GM21526 (cell line): ENCODE measurements at regions not wholly inside any gene's neighbourhood (a gene's known extent, or its start where the extent isn't known, plus 50 kb on each side); places are given as distances from the start of the nearest gene placed in this dataset.
"Not testable (repeated sequence)": the region's sequence is repeated elsewhere in the genome, so short reads cannot be mapped to it uniquely, and the experiment has no call there.

Experiments
- ATAC-seq: cut with Tn5 transposase; IDR thresholded peaks from one replicate; pipeline ENCODE4 v1.9.1; 2021; ENCODE audit warnings: moderate library complexity; ENCODE audit not compliant: unreplicated experiment, low FRiP score

DNA sequence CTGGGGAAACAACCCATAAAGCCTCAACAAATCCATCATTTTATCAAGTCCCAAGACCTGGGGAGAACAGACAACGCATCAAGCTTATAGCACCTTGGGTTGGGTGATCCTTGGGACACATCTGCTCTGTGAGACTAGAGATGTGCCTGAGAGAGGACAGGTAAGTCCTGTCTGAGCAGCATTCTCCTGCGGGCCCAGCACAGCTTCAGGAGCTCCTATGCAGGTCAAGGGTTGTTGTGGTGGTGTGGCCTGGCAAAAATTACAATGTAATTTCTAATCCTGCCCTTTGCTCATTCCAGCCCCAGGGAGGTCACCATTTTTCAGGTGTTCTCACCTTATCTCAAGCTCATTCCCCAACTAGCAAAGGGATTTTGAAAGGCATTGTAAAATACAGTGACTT, 608.1 kb upstream of the CAMK1G start:
- no peak for ATAC-seq

DNA sequence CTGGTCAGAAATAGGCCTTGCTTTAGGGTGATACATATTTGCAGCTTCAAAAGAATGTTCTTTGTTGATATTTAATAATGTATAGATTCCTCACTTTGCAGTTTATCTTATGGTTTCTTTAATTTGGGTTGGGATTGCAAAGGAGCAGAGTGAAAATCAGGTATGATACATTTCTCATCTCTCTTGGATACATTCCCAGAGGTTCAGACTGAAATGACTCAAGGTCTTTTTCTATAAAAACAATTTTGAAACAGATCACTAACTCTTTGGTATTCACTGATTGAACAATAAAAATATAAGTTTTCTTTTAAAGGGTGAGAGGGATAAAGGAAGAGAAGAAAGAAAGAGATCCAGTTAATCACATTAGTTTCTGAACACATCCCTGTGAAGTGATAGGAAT, 606.5 kb upstream of the CAMK1G start:
- ATAC-seq = no peak

DNA sequence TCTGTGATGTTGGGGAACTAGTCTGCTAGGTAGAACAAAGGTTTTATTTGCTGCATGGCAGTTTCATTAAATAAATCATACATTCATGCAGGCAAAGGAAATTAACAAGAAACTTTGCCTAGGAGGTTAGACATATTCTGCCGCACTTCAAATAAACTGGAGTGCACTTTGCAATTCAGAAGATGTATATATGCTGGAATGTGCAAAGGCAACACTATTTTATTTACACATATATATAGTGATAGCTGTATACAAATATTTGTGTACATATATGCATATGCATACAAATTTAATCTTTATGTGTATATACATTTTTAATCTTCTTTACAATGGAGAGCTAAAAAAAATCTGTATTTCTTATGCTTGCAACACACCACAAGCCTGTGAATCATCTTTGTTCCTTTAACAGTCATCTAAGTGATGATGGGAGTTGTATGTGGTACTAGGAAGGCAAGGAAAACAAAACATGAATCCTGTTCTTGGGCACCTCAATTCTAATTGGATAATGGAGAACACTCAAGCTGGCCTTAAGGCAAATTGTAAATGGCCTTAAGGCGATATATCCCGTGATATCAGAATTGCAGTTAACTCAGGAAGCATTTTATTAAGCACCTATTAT, 605.8 kb upstream of the CAMK1G start:
- ATAC-seq = no peak

DNA sequence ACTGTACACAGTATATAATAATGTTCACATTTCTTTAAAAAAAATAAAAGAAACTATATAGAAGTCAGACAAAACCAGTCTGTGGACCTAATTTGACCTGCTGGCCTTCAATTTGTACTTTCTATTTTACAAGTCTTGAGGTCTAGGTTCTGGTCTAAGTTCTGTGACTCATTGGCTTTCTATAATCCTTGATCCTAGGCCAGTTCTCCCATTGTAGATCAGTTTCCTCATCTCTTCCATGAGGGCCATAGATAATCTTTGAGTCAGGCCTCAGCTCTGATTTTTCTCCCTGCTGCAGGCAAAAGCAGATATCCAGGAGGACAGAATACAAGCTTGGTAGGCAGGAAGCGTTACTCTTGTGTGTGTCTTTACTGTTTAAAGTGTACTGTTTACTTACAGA, 603.7 kb upstream of the CAMK1G start:
- ATAC-seq = no peak

DNA sequence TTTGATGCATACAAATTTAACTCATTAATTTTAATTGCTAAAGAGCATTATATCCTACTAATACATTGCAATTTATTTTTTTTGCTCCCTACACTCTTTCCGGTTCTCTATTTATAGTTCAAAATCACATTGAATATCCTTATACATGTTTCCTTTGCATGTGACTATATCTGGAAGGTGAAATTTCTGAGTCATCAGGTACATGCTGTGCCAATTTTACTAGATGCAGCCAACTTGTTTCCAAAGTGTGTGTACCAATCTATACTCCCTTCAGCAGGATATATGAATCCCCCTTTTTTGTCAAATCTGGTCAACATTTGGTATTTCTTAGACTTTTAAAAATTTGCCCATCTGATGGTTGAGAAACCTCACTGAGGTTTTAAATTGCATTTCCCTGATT, 602.9 kb upstream of the CAMK1G start:
- no peak for ATAC-seq

DNA sequence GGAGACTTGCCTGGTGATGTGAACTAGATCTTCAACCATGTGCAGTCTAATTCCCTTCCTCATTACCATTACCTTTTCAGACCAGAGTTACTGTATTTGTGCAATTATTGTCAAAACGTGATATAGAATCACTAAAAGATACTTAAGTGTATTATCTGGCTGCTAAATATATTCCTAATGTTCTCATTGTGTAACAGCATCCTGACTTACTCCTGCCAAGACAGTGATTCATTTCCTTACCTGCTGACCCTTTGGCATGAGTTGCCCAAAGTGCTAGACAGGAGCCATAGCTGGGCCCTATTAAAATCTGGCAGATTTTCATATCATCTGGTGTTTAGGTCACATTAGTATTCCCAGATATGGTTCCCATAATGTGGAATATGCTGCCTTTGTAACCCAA, 598.3 kb upstream of the CAMK1G start:
- no peak for ATAC-seq

DNA sequence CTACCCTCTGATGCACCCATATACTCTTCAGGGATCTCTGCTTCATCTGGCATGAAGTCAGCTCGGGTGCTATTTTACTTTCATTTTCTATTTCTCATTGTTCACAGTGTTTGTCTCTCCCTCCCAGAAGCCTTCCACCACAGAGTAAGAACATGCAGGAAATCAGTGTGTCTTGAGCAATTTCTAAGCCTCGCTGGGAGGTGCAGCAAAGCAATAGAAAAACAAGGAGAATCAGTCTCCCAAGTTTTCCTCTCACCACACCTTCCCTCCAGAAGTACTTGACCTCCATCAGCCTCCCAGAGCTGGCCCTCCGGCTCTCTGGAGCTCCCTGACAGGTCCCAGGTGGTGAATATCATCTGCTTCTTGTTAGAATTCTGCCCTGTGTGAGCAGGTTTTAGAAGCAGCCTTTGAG, 594.7 kb upstream of the CAMK1G start:
- peak; percentile 99 for ATAC-seq

DNA sequence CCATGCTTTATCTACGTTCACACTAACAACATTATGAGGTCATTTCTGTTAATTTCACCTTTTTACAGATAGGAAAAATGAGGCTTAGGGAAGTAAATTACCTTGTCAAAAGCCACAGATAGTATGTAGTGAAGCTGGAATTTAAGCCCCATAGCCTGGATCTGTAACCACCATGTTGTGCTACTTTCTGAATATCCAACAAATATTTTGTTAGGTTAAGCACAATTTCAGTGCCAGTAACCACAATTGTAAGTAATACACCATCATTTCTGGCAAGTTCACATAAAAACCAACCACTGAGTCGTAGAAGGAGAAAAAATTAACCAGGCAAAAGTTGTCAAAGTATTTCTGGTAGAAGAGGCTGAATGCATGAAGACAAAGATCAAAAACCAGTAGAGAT, 593.1 kb upstream of the CAMK1G start:
- no peak for ATAC-seq

DNA sequence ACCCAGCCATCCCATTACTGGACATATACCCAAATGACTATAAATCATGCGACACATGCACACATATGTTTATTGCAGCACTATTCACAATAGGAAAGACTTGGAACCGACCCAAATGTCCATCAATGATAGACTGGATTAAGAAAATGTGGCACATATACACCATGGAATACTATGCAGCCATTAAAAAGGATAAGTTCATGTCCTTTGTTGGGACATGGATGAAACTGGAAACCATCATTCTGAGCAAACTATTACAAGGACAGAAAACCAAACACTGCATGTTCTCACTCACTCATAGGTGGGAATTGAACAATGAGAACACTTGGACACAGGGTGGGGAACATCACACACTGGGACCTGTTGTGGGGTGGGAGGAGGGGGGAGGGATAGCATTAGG, 586.5 kb upstream of the CAMK1G start:
- not testable (repeated sequence) for ATAC-seq

DNA sequence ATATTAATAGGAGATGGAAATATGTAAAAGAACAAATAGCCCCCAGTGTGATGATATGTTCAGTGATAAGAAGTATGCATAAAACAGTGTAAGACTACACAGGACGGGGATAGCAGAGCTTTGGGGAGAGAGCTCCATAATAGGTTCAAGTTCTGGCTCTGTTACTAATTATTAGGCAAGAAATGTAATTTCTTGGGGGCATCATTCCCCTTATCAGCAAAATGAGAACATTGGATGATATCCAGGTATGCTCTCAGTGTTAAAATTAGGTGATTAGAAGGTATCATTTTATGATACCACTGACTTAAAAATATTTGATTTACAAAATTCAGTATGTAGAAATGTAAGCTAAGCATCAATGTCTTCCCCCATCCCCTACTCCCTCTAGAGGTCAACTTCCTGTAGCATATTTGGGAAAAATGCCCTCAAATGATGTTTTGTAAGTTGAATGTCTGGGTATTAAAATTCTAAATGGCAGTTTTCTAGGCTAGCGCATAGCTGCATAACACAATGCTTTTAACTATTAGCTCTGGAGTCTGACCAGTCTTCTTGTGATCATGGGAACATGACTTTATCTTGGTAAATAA, 585.7 kb upstream of the CAMK1G start:
- ATAC-seq = no peak

DNA sequence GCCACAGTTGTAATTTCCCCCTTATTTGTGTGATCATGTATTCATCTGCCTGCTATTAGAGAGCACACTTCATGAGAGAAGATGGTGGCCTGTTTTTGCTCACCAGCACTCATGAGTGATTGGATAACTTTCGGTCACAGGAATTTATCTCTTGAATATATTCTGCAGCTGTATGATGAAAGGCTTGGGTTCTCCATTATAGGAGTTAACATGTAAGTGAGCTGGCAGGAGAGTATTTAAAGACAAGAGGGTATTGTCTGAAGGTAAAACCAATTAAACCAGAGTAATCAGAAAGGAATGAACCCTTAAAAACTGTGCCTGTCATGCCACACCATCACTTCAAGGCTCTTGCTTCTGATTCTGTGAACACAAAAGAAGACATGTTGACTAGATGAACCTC, 574.9 kb upstream of the CAMK1G start:
- ATAC-seq = no peak

DNA sequence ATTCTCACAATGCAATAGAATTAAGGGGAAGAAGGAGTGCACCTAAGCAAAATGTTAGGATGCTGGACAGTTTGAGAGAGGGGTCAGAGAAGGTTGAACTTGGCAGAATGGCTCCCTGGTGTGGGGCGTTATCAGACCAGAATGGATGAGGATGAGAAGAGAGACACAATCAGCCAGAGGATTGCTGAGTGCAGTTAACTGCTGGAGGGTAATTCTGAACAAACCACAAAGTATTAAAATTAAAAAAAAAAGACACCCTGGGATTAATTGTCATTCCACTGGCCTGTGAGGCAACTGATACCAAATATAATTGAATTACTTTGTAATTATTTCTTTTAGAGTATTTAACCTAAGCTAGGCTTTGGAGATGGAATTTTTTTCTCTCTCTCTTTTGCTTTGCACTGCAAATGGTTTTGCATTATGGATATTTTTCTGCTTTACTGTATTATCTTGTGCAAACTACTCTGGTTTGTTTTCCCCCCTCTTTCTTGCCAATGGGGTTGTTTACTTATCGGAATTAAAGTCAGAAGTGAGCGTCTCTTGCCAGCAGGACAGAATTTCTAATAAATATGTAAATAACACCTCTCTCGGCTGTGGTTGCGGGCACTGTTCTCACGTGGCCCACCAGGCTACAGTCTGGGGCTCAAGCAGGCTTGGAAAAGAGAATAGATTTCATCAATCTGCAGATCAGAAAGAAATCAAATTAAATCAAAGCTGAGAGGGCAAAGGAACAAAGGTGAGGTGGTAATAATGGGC, 572.9 kb upstream of the CAMK1G start:
- no peak for ATAC-seq

DNA sequence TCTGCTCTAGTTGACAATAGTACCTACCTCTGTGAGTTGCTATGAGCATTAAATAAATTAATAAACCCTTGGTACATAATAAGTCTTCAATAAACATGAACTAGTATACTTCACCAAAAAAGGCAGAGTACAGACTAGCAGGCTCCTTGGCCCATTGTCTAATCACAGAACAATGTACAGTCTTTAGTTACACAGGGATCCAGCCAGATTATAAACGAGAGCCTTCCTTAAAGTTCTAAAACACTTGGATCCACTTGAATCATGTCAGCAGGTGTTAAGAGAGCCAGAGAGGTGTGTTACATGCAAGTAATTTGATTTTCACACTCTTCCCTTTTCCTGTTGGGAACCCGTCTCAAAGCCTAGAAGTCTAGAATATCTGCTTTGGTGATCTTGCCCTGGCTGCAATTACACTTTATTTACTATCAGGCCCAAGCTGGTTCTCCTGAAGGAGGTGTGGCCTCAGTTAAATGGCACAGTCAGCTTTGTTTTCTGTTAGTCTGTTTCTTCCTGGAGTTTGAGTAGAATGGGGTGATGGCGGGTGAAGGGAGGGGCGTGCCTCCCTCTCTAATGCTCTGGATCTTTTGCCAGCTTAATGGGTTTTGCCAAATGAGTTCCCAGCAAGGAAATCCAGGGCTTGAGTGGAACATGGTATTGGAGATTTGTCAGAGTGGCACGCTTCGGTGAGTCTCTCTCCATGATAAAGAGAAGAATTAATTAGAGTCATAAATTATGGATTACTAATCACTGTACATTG, 570.9 kb upstream of the CAMK1G start:
- no peak for ATAC-seq

DNA sequence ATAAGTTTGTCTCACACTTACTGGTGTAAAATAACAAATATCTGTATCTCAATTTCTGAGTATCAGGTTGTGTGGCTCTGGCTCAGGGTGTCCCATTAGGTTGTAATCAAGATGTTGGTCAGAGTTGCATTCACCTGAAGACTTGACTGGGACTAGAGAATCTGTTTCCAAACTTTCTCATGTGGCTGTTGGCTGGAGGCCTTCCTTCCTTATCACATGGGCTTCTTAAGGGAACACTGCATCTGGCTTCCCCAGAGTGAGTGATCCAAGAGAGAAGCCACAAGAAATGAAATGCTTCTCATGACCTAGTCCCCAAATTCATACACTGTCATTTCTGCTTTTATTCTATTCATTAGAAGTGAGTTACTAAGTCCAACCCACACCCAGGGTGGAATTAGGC, 568.4 kb upstream of the CAMK1G start:
- ATAC-seq = no peak

DNA sequence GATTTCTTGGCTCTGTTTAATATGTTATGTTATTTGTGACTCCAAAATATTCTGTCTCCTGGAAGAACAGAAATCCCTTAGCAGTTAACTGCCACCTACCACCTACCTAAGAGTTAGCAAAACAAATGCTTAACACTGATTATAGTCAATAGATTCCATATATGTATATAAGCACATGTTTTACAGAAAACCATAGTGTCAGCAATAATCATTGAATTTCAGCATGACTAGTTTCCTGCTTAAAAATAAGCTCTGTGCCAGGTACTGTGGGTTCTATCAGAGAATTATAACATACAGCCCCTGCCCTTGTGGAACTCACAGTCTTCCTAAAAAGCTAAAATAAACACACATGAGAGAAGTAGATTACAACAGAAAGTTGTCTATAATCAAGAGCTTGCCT, 561.9 kb upstream of the CAMK1G start:
- no peak for ATAC-seq

DNA sequence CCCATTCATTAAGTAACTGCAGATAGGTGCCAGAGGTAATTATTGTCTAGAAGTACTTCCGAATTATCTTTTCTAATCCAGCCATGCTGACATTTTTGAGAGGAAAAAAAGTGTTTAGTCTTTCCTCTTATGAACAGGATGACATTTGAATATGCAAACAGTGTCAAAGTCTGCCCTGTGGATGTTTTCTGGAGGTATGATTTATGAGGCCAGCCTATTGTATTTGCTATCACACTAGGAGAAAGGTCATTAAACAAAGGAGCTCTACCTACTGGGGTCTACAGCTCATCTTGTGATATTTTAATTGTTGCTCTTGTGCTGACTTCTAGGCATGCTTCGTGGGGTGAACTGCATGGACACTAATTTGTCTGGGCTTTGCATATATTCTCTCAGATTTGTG, 559.7 kb upstream of the CAMK1G start:
- ATAC-seq = no peak

DNA sequence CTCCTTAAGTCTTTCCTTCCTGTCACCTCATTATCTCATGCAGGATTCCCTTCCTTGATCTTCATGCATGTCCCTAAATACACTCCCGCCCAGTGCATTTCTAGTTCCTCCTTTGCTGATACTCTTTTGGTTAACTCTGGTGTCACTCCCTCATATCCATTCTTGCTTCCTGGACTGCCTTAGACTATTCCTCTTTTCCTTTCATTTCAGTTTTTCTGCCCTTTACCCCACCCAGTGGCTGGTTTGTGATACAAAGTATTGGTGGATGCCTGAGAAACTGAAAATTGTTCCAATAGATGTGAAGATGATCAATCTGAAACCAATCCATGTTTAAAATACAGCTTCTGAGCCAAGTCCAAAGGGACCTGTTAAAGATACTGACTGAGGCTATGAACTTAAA, 553.8 kb upstream of the CAMK1G start:
- no peak for ATAC-seq

DNA sequence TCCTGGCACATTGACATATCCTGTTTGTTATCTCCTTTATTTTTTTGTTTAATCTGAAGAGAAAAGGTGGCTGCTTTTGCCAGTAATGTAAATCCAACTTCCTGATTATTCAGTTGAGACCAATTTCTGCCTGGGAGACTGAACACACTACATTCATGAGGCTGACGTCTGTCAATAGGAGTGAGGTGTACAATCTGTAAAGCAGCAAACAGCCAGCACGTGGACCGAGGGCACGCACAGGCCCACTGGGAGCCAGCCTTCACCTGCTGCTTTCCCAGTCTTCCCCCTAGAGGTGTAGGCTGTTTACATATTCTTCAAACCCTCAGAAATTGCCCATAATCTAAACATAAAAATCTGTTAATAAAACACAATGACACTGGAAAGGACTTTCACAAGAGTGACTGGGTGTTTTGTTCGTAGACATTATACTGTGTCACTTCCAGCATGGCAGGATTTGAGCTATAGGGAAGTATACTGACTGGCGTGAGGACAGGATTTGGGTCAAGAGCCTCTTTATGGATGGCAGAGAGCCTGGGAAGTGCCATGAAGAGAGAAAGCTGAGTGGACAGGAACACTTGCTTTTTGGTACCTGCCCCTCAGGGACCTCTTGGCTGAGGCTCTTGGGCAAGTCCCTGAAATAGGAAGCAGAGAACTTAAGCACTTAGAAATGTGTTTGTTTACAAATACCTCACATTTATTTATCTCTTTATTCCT, 552.9 kb upstream of the CAMK1G start:
- ATAC-seq = no peak

DNA sequence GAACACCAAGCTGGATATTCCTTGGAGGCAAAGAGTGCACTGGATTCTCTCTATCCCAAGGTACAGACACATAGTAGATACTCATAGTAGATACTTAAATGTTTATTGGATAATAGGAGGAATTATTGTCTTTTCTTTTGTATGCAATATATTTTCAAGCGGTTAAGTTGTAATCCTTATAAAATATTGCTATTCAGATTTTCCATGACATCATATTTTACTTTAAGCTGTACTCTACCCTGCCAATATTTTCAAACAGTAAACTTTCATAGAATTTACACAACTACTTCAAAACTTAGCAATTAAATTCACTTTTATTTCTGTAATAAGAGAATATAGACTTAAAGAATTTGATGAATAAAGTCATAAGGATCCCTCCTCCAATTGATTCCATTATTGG, 546.5 kb upstream of the CAMK1G start:
- no peak for ATAC-seq

DNA sequence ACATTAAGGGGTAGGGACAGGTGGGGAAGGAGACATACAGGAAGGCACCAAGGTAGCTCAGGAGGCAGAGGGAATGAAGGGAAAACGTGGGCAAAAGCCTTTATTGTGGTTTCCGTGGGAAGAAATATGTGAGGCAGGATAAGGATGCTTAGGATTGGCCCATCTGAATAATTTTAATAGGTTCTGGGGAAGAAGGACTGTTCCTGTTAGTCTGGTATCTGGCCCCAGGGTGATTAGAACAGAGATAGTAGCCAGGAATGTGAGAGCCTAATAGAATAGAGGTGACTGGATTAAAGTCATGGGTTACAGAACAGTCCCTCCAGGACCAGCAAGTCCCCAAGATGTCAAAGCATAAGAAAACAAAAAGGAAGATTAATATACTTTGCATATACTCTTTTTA, 545.2 kb upstream of the CAMK1G start:
- no peak for ATAC-seq

DNA sequence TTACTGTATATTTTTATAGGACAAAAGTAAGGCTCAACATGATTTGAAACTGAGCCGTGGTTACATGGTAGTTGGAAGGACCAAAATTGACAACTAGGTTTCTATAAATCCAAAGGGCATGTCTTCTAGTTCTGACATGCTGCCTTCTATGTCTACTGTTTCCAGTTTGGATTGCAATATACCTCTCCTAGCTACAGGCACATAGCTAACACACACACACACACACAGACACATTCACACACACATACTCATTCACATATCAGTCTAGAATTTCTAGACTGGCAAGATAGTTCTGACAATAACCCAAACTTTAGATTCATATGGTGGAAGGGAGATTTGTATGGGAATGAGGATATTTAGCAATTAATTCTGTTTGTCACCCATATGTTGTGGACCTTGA, 544.8 kb upstream of the CAMK1G start:
- ATAC-seq = no peak
